Fibroblast of villous mesenchyme (primary cell): ENCODE measurements at regions not wholly inside any gene's neighbourhood (a gene's known extent, or its start where the extent isn't known, plus 50 kb on each side); places are given as distances from the start of the nearest gene placed in this dataset.

ENCODE experiments used
- DNase-seq: peaks from one replicate; pipeline ENCODE4 v3.0.0-alpha.2; 2010; ENCODE audit warnings: low read depth
- H3K4me3 ChIP-seq: 2 replicates; pipeline ENCODE4 v1.5.1; 2011; ENCODE audit warnings: low read depth, mild to moderate bottlenecking, low read length
- CTCF ChIP-seq: IDR thresholded peaks from 2 replicates; pipeline ENCODE4 v1.5.1; 2012; ENCODE audit warnings: low read depth, mild to moderate bottlenecking, low read length; ENCODE audit not compliant: insufficient read depth

- TF ChIP-seq CTCF: no peak
- no peak for DNase-seq
- H3K4me3 ChIP-seq: no peak overlapping the region
These were observed 368.8 kb downstream of the ALG10 start for GRCh38 chr12:34390846-34391700.

- H3K4me3 ChIP-seq: no peak overlapping the region
- DNase-seq: no peak
- no peak for TF ChIP-seq CTCF
These were observed 369.7 kb downstream of the ALG10 start for GRCh38 chr12:34391771-34392581.

- no peak overlapping the region for H3K4me3 ChIP-seq
- DNase-seq: no peak
- no peak for TF ChIP-seq CTCF
These were observed 370.4 kb downstream of the ALG10 start for GRCh38 chr12:34392741-34393085.

GRCh38 chr12:34393086-34393820 is 371.0 kb downstream of the ALG10 start:
- no peak overlapping the region for H3K4me3 ChIP-seq
- no peak for DNase-seq
- TF ChIP-seq CTCF: no peak

- DNase-seq: no peak
- TF ChIP-seq CTCF: no peak
- no peak overlapping the region for H3K4me3 ChIP-seq
These were observed 371.5 kb downstream of the ALG10 start for GRCh38 chr12:34393821-34394150.

- DNase-seq: no peak
These were observed 372.1 kb downstream of the ALG10 start for GRCh38 chr12:34394211-34395055.

More at GRCh38 chr12:34394211-34395055, 372.1 kb downstream of the ALG10 start:
- TF ChIP-seq CTCF: no peak
- H3K4me3 ChIP-seq: no peak overlapping the region
